GM12878 (cell line): ENCODE measurements at regions not wholly inside any gene's neighbourhood (a gene's known extent, or its start where the extent isn't known, plus 50 kb on each side); places are given as distances from the start of the nearest gene placed in this dataset.

Source experiments
- ATAC-seq: fragments of 200-7000 bp; cut with Tn5 transposase; 3 replicates; pipeline ENCODE4 v1.9.1; 2020; ENCODE audit warnings: mild to moderate bottlenecking, moderate library complexity
- BruUV-seq: library from RNA; stranded (reverse); fragments of 400-500 nt; replicated peaks from 2 replicates; lab custom pipeline; 2021; lab: Mats Ljungman, UMichigan
- CTCF ChIA-PET: fragments of 300-600 bp; sonication (Branson Sonifier 250); formaldehyde crosslinking; extraction: SDS; loops from one replicate; lab custom pipeline; 2021; ENCODE audit warnings: inconsistent platforms; lab: Yijun Ruan, JAX
- POLR2A ChIA-PET: fragments of 350-600 bp; formaldehyde crosslinking; extraction: SDS; loops from one replicate; lab custom pipeline; 2021; ENCODE audit warnings: inconsistent platforms; lab: Charles Lee
- RAD21 ChIA-PET: fragments of 300-600 bp; sonication (Branson Sonifier 250); formaldehyde crosslinking; loops from one replicate; lab custom pipeline; 2023; ENCODE audit warnings: antibody characterized with exemption; ENCODE audit not compliant: unreplicated experiment; lab: Charles Lee
- SMC1A ChIA-PET: fragments of 300-600 bp; sonication (Branson Sonifier 250); formaldehyde crosslinking; loops from one replicate; lab custom pipeline; 2023; ENCODE audit not compliant: unreplicated experiment, uncharacterized antibody; lab: Charles Lee
- DNase-seq: peaks from one replicate; pipeline ENCODE4 v3.0.0-alpha.2; 2011; ENCODE audit warnings: low read depth, low spot score
- FAIRE-seq: peaks from 3 replicates; lab custom pipeline; 2011; peaks lifted over from hg19 to GRCh38; lab: Jason Lieb, UNC
- H2AFZ ChIP-seq: 2 replicates; pipeline ENCODE4 v1.6.0; 2011; ENCODE audit warnings: low read depth, low read length, control low read depth; ENCODE audit not compliant: control insufficient read depth
- H3K27ac ChIP-seq: 2 replicates; pipeline ENCODE4 v1.5.1; 2011; ENCODE audit warnings: control low read depth; ENCODE audit not compliant: control insufficient read depth, insufficient read depth
- H3K27me3 ChIP-seq, 2 experiments: replicated peaks in 1 of 2; 2 replicates each; pipeline versions ENCODE4 v1.6.0 to v1.6.1; 2011; ENCODE audit warnings: low read length in 1 of 2; ENCODE audit not compliant: control insufficient read depth in 2 of 2, insufficient read depth in 2 of 2
- H3K36me3 ChIP-seq, 2 experiments: 2 replicates each; pipeline ENCODE4 v1.5.1; 2011; ENCODE audit warnings: low read length in 1 of 2; ENCODE audit not compliant: control insufficient read depth in 2 of 2, insufficient read depth in 2 of 2
- H3K4me1 ChIP-seq: 2 replicates; pipeline ENCODE4 v1.6.1; 2011; ENCODE audit warnings: mild to moderate bottlenecking, low read length, moderate library complexity, mixed read lengths; ENCODE audit not compliant: control insufficient read depth, insufficient read depth
- H3K4me2 ChIP-seq: 2 replicates; pipeline ENCODE4 v1.6.0; 2011; ENCODE audit warnings: control low read depth; ENCODE audit not compliant: control insufficient read depth, insufficient read depth
- H3K4me3 ChIP-seq: fragments of 200-600 bp; sonication (generic); 2 replicates; pipeline ENCODE4 v1.5.1; 2016
- H3K79me2 ChIP-seq: 2 replicates; pipeline ENCODE4 v1.6.0; 2011; ENCODE audit warnings: low read length; ENCODE audit not compliant: control insufficient read depth, insufficient read depth
- H3K9ac ChIP-seq: 2 replicates; pipeline ENCODE4 v1.8.0; 2011; ENCODE audit warnings: low read length, control low read depth, mixed read lengths; ENCODE audit not compliant: control insufficient read depth, insufficient read depth
- H3K9me3 ChIP-seq: replicated peaks from 3 replicates; pipeline ENCODE4 v1.5.1; 2011; ENCODE audit warnings: mild to moderate bottlenecking, low read length; ENCODE audit not compliant: control insufficient read depth, insufficient read depth
- H4K20me1 ChIP-seq: 2 replicates; pipeline ENCODE4 v1.6.0; 2011; ENCODE audit not compliant: control insufficient read depth, insufficient read depth
- BCL11A ChIP-seq: IDR thresholded peaks from 2 replicates; pipeline ENCODE4 v1.6.1; 2011; ENCODE audit warnings: low read depth, low read length
- BCLAF1 ChIP-seq: fragments of 450-650 bp; IDR thresholded peaks from 2 replicates; pipeline ENCODE4 v1.6.1; 2017; ENCODE audit warnings: antibody characterized with exemption, mild to moderate bottlenecking, moderate library complexity
- BMI1 ChIP-seq: fragments of 450-650 bp; IDR thresholded peaks from 2 replicates; pipeline ENCODE4 v1.6.1; 2016; ENCODE audit warnings: mild to moderate bottlenecking, moderate library complexity, borderline replicate concordance
- CBFB ChIP-seq: IDR thresholded peaks from 2 replicates; pipeline ENCODE4 v1.6.1; 2016; ENCODE audit warnings: antibody characterized with exemption, low read depth
- ETV6 ChIP-seq, 2 experiments: fragments of 450-650 bp in 1 of 2; IDR thresholded peaks in 1 of 2; conservative IDR thresholded peaks in 1 of 2; 2 replicates each; pipeline ENCODE4 v1.6.1; 2014; ENCODE audit warnings: antibody characterized with exemption in 1 of 2, borderline replicate concordance in 1 of 2, low read depth in 1 of 2, mild to moderate bottlenecking in 1 of 2, moderate library complexity in 1 of 2
- HDAC6 ChIP-seq: fragments of 200-600 bp; sonication (generic); IDR thresholded peaks from one replicate; pipeline ENCODE4 v1.8.0; 2017; ENCODE audit warnings: antibody characterized with exemption; ENCODE audit not compliant: unreplicated experiment
- IRF4 ChIP-seq: IDR thresholded peaks from 2 replicates; pipeline ENCODE4 v1.6.1; 2011; ENCODE audit warnings: low read depth, low read length
- KDM1A ChIP-seq: fragments of 200-600 bp; sonication (generic); IDR thresholded peaks from 2 replicates; pipeline ENCODE4 v1.6.1; 2016; ENCODE audit warnings: borderline replicate concordance
- MXI1 ChIP-seq: fragments of 150-350 bp; IDR thresholded peaks from 2 replicates; pipeline ENCODE4 v1.6.1; 2011; ENCODE audit warnings: low read depth, mild to moderate bottlenecking, inconsistent platforms, low read length, improper control_type of control experiment
- NR2C2 ChIP-seq: IDR thresholded peaks from 2 replicates; pipeline ENCODE4 v1.6.1; 2011; ENCODE audit warnings: borderline replicate concordance, low read depth; ENCODE audit not compliant: control insufficient read depth, insufficient read length
- POLR2AphosphoS2 ChIP-seq: IDR thresholded peaks from 2 replicates; pipeline ENCODE4 v1.6.1; 2011; ENCODE audit warnings: low read depth, mild to moderate bottlenecking, low read length, improper control_type of control experiment, moderate library complexity
- SP1 ChIP-seq: IDR thresholded peaks from one replicate; pipeline ENCODE4 v1.6.1; 2011; ENCODE audit warnings: low read depth, low read length
- TCF7 ChIP-seq: IDR thresholded peaks from 2 replicates; pipeline ENCODE4 v1.6.1; 2014; ENCODE audit warnings: antibody characterized with exemption, borderline replicate concordance
- in situ Hi-C: fragments of 300-500 bp; cut with MboI; formaldehyde crosslinking; loops from 9 replicates; pipeline ENCODE4 v1.14.3; 2018; ENCODE audit warnings: mixed read lengths
- intact Hi-C: fragments of 100-400 bp; cut with micrococcal nuclease; formaldehyde crosslinking; loops from one replicate; pipeline ENCODE4 v1.14.2; 2022; ENCODE audit not compliant: unreplicated experiment
- TF ChIP-seq, protein P1 (sequence below): fragments of 150-350 bp; IDR thresholded peaks from 2 replicates; pipeline ENCODE4 v1.6.1; 2014; ENCODE audit warnings: mild to moderate bottlenecking, low read depth, low read length
- TF ChIP-seq, protein P2 (sequence below): IDR thresholded peaks from 2 replicates; pipeline ENCODE4 v1.6.1; 2011; ENCODE audit warnings: borderline replicate concordance, low read depth, mild to moderate bottlenecking, moderate library complexity, low read length; ENCODE audit not compliant: insufficient read depth, poor library complexity, severe bottlenecking

DNA sequence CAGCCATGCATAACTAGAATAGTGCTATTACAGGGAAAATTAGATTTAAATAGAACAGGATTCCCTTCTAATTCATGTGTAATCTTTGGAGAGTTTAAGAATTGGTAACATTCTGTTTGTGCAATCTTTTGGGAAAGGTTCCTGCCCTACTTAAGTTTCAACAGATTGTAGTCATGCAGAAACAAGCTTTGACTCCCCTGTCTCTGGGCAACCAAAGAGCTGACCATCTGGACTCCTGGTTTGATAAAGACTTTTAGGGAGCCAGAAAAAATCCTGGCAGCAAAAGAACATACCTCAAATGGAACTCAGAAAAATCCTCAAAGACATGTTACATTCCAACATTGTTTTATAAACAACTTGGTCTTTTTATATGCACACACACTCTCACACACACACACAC, 191.1 kb upstream of the NEIL3 start:
- in situ Hi-C loops (no loop called here), intact Hi-C loops (no loop called here)
- H4K20me1 ChIP-seq = no peaks in the 10 kb centered on the region
- ChIA-PET CTCF (no interaction called here), SMC1A (no interaction called here), RAD21 (no interaction called here)
- no peak for FAIRE-seq
- no TSS peak for BruUV-seq
- H3K9me3 ChIP-seq = no peaks in the 10 kb centered on the region
- H3K36me3 ChIP-seq = no peaks in the 10 kb centered on the region
- no peaks in the 10 kb centered on the region for H3K27me3 ChIP-seq
- H3K9ac ChIP-seq = no peak overlapping the region
- no peak overlapping the region for H3K4me2 ChIP-seq
- no peak overlapping the region for H3K27ac ChIP-seq
- no peak overlapping the region for H3K4me3 ChIP-seq
- H3K4me1 ChIP-seq = no peaks in the 10 kb centered on the region
- TF ChIP-seq, protein P1, sequence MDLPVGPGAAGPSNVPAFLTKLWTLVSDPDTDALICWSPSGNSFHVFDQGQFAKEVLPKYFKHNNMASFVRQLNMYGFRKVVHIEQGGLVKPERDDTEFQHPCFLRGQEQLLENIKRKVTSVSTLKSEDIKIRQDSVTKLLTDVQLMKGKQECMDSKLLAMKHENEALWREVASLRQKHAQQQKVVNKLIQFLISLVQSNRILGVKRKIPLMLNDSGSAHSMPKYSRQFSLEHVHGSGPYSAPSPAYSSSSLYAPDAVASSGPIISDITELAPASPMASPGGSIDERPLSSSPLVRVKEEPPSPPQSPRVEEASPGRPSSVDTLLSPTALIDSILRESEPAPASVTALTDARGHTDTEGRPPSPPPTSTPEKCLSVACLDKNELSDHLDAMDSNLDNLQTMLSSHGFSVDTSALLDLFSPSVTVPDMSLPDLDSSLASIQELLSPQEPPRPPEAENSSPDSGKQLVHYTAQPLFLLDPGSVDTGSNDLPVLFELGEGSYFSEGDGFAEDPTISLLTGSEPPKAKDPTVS = no peak
- TF ChIP-seq KDM1A = no peak
- TF ChIP-seq CBFB = no peak
- TF ChIP-seq BCLAF1 = no peak
- TF ChIP-seq BMI1 = no peak
- no peak for TF ChIP-seq TCF7
- TF ChIP-seq IRF4 = no peak
- TF ChIP-seq, protein P2, sequence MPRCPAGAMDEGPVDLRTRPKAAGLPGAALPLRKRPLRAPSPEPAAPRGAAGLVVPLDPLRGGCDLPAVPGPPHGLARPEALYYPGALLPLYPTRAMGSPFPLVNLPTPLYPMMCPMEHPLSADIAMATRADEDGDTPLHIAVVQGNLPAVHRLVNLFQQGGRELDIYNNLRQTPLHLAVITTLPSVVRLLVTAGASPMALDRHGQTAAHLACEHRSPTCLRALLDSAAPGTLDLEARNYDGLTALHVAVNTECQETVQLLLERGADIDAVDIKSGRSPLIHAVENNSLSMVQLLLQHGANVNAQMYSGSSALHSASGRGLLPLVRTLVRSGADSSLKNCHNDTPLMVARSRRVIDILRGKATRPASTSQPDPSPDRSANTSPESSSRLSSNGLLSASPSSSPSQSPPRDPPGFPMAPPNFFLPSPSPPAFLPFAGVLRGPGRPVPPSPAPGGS = no peak
- no peak for TF ChIP-seq NR2C2
- no peak for TF ChIP-seq SP1
- no peak for TF ChIP-seq BCL11A
- TF ChIP-seq MXI1 = no peak
- no peak for TF ChIP-seq ETV6 (conservative IDR thresholded peaks at IDR 0.05 in 1 of 2, IDR thresholded peaks at IDR 0.05 in 1 of 2; ENCODE audit: borderline replicate concordance in 1 of 2, low read depth in 1 of 2)
- TF ChIP-seq HDAC6 = no peak
- TF ChIP-seq POLR2AphosphoS2 = no peak
- TF ChIP-seq, all 136 proteins: peak for 0
- Histone ChIP-seq H3K79me2 (no peaks in the 10 kb centered on the region), H2AFZ (no peak overlapping the region)
- no peak for DNase-seq
- POLR2A ChIA-PET = no interaction called here
- no peak for ATAC-seq
